ENCODE measurements at regions not wholly inside any gene's neighbourhood (a gene's known extent, or its start where the extent isn't known, plus 50 kb on each side); places are given as distances from the start of the nearest gene placed in this dataset.

DNA sequence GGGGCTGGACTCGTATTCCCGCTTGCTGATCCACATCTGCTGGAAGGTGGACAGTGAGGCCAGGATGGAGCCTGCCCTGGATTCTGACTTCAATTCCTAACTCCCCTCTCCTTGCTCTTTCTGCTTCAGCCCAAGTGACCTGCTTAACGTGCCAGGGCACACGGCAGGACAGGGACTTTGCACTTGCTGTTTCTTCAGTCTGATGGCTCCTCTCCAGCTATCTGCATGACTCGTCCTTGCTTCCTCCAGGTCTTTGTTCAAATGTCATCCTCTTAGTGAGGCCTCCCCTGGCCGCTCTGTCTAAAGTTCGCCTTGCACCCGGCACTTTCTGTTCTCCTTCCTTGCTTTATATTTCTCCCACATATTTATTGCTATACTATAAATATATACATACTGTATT, 357.6 kb downstream of the MTX2 start:
- H3K9me3 ChIP-seq, result no peaks in the 10 kb centered on the region
- TF ChIP-seq, protein P1, sequence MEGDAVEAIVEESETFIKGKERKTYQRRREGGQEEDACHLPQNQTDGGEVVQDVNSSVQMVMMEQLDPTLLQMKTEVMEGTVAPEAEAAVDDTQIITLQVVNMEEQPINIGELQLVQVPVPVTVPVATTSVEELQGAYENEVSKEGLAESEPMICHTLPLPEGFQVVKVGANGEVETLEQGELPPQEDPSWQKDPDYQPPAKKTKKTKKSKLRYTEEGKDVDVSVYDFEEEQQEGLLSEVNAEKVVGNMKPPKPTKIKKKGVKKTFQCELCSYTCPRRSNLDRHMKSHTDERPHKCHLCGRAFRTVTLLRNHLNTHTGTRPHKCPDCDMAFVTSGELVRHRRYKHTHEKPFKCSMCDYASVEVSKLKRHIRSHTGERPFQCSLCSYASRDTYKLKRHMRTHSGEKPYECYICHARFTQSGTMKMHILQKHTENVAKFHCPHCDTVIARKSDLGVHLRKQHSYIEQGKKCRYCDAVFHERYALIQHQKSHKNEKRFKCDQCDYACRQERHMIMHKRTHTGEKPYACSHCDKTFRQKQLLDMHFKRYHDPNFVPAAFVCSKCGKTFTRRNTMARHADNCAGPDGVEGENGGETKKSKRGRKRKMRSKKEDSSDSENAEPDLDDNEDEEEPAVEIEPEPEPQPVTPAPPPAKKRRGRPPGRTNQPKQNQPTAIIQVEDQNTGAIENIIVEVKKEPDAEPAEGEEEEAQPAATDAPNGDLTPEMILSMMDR (IDR thresholded peaks at IDR 0.05), result no peak
- DNase-seq (ENCODE audit: low spot score), result no peak
- H3K4me3 ChIP-seq, result no peak overlapping the region
- ATAC-seq (ENCODE audit: insufficient number of reproducible peaks, low FRiP score, low read depth), result no peak
- no peak overlapping the region for H3K27ac ChIP-seq
- H3K27me3 ChIP-seq (replicated peaks; ENCODE audit: insufficient read depth), result no peaks in the 10 kb centered on the region
- H3K36me3 ChIP-seq, result no peaks in the 10 kb centered on the region
- H3K4me1 ChIP-seq (ENCODE audit: control insufficient read depth in 1 of 2, low read depth in 2 of 2), result no peaks in the 10 kb centered on the region

GRCh38 chr2:176628438-176628837, 359.2 kb downstream of the MTX2 start:
- Histone ChIP-seq H3K36me3 (no peaks in the 10 kb centered on the region), H3K4me3 (no peak overlapping the region), H3K9me3 (no peaks in the 10 kb centered on the region), H3K4me1 (ENCODE audit: control insufficient read depth in 1 of 2, low read depth in 2 of 2) (no peaks in the 10 kb centered on the region), H3K27me3 (replicated peaks; ENCODE audit: insufficient read depth) (no peaks in the 10 kb centered on the region), H3K27ac (no peak overlapping the region)
- no peak for ATAC-seq (ENCODE audit: insufficient number of reproducible peaks, low FRiP score, low read depth)
- no peak for DNase-seq (ENCODE audit: low spot score)
- TF ChIP-seq, protein P1 (IDR thresholded peaks at IDR 0.05), result no peak

GRCh38 chr2:176633754-176634153, 364.5 kb downstream of the MTX2 start:
- ATAC-seq (ENCODE audit: insufficient number of reproducible peaks, low FRiP score, low read depth) (no peak), DNase-seq (ENCODE audit: low spot score) (no peak)
- no peaks in the 10 kb centered on the region for H3K36me3 ChIP-seq
- no peak overlapping the region for H3K4me3 ChIP-seq
- H3K27me3 ChIP-seq (replicated peaks; ENCODE audit: insufficient read depth), result peaks cover 7% of the 10 kb centered on the region
- no peaks in the 10 kb centered on the region for H3K9me3 ChIP-seq
- TF ChIP-seq, protein P1 (IDR thresholded peaks at IDR 0.05), result no peak
- no peak overlapping the region for H3K27ac ChIP-seq
- peaks cover 0 to 6% of the 10 kb centered on the region in 2 donors for H3K4me1 ChIP-seq (ENCODE audit: control insufficient read depth in 1 of 2, low read depth in 2 of 2)

DNA sequence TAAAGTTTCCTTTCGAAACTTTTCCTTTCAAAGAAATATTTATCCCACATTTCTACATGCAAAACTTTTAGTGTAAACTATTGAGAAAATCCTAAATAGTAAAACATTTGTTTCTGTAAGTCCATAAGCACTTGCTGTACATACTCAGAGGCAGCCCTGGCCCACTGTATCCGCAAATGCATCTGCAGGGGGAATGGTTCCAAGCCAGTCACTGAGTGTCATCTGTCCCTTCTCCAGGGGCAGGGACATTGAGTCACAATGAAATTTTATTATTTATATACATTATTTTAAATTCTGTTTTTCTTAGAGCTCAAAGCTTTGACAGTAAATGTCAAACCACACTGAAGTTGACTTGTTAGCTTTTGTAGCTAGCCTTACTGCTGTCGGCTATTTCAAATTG, 367.2 kb downstream of the MTX2 start:
- DNase-seq (ENCODE audit: low spot score) (no peak), ATAC-seq (ENCODE audit: insufficient number of reproducible peaks, low FRiP score, low read depth) (no peak)
- Histone ChIP-seq H3K9me3 (no peaks in the 10 kb centered on the region), H3K27ac (no peak overlapping the region), H3K4me1 (ENCODE audit: control insufficient read depth in 1 of 2, low read depth in 2 of 2) (peaks cover 0 to 6% of the 10 kb centered on the region in 2 donors), H3K4me3 (no peak overlapping the region), H3K27me3 (replicated peaks; ENCODE audit: insufficient read depth) (peaks cover 7% of the 10 kb centered on the region), H3K36me3 (no peaks in the 10 kb centered on the region)
- TF ChIP-seq, protein P1 (IDR thresholded peaks at IDR 0.05), result no peak

- ATAC-seq (ENCODE audit: insufficient number of reproducible peaks, low FRiP score, low read depth) (no peak), DNase-seq (ENCODE audit: low spot score) (no peak)
- H3K27me3 ChIP-seq (replicated peaks; ENCODE audit: insufficient read depth), result peaks cover 7% of the 10 kb centered on the region
- no peaks in the 10 kb centered on the region for H3K36me3 ChIP-seq
- no peaks in the 10 kb centered on the region for H3K9me3 ChIP-seq
- H3K4me3 ChIP-seq, result peak overlapping the region; percentile 83
- H3K27ac ChIP-seq, result no peak overlapping the region
- H3K4me1 ChIP-seq (ENCODE audit: control insufficient read depth in 1 of 2, low read depth in 2 of 2), result peaks cover 0 to 6% of the 10 kb centered on the region in 2 donors
- TF ChIP-seq, protein P1 (IDR thresholded peaks at IDR 0.05), result no peak
These were observed 367.9 kb downstream of the MTX2 start for GRCh38 chr2:176637142-176637485.

Data from thoracic aorta (tissue), 2 donors.